Inferior parietal cortex (tissue), 1 donor: ENCODE measurements at regions not wholly inside any gene's neighbourhood (a gene's known extent, or its start where the extent isn't known, plus 50 kb on each side); places are given as distances from the start of the nearest gene placed in this dataset.
A peak's percentile ranks its signal among the peaks of the same experiment; 100 is the strongest.

Experiments
- DNase-seq: peaks from one replicate; pipeline ENCODE4 v3.0.0-alpha.2; 2016; ENCODE audit errors: extremely low spot score

- DNase-seq: no peak
These were observed 133.9 kb upstream of the IGSF21 start for GRCh38 chr1:17973694-17974093.

GRCh38 chr1:17976854-17977253, 130.7 kb upstream of the IGSF21 start:
- DNase-seq: no peak

GRCh38 chr1:17978016-17978415, 129.6 kb upstream of the IGSF21 start:
- DNase-seq: no peak

DNA sequence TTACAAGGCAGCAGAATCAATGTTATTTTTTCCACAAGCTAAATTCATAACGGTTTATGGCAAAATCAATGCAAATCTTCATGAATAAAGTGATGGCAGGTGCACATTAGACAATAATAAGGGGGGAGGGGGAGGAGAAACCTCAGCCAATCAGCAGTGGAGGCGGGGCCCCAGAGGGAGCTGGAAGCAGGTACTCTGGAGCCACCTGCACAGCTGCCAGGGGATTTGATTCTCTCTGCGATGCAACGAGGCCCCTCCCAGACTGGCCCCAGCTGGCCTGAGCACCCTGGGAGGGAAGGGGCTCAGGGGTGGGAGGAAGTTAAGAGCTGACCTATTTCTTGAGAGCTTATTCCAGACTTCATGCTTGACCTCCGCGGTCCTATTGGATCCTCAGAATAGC, 127.8 kb upstream of the IGSF21 start:
- no peak for DNase-seq

DNA sequence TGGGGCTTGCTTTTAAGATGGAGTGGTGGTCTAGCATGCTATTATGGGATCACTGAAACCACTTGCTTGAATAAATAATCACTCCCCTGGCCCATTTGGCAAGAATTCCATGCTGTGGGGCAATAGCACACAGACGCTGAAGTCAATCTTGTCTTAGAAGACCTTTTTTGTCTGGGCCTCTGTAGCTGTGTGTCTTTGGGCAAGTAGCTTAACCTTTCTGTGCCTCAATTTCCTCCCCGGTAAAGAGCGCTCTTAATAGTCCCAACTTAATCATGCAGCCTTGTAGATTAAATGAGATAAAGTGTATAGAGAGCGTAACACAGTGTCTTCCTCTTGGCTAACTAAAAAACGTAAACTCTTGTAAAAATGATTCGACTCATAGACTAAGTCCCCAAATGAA, 125.4 kb upstream of the IGSF21 start:
- no peak for DNase-seq

DNA sequence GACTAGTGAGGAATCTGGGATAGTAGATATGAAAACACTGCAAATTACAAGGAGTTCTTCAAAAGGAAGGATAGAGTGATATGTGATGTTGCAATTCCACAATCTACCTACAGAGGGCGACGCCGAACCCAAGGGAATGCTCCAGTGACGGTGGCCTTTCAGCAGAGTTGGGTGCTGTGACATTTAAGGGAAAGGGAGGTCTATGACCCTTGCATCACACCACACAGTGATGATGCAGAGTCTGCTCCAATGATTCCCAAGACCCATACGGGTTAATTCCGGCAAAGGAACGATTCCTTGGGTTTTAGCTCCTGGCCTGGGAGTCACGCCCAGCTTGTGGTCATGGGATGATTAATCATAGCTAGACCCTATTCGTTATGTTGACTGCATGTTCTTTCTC, 123.0 kb upstream of the IGSF21 start:
- no peak for DNase-seq

DNA sequence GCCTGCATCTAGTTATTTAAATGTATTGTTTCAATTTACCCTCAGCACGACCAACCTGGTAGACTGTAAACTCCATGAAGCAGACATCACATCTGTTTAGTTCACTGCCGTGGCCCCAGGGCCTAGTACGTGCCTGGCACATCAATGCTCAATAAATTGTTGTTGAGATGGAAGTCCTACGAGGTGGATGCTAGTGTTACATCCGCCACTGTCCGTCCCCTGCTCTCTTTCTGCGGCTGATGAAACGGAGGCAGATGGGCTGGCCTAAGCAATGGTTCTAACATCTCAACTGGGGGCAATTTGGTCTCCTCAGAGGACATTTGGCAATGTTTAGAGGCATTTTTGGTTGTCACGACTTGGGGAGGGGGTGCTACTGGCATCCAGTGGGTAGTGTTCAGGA, 121.4 kb upstream of the IGSF21 start:
- DNase-seq: no peak

- DNase-seq: no peak
These were observed 117.2 kb upstream of the IGSF21 start for GRCh38 chr1:17990401-17990800.

GRCh38 chr1:17991996-17992395, 115.6 kb upstream of the IGSF21 start:
- no peak for DNase-seq

DNA sequence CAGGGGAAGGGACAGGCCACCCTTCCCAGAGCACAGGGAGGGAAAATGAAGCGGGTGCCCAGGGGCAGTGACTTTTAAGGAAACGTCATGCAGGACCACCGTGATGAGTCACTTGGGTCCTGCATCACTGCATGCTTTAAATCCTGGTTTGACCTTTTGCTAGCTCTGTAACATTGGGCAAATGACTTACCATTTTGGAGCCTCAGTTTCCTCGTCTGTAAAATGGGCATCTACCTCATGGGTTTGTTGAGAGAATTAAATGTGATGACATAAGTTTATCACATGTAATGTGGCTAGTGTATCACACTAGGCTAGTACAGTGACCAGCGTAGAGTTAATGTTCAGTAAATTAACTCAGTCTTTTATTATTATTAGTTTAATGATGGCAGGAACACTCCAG, 114.8 kb upstream of the IGSF21 start:
- DNase-seq: no peak

- DNase-seq: no peak
These were observed 113.6 kb upstream of the IGSF21 start for GRCh38 chr1:17994046-17994445.

DNA sequence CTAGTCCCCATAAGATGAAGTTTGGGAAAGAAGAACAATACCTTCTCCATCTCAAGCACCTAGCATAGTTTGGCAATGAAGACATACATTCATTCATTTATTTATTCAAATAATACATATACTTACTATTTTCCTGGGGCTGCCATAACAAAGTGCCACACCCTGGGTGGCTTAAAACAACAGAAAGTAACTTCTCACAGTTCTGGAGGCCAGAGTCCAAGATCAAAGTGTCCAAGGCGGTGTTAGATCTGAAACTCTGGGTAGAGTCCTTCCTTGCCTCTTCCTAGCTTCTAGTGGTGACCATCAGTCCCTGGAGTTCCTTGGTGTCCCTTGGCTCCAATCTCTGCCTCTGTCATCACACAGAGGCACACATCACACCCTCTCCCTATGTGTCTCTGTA, 112.1 kb upstream of the IGSF21 start:
- no peak for DNase-seq

- no peak for DNase-seq
These were observed 108.7 kb upstream of the IGSF21 start for GRCh38 chr1:17998889-17999288.

DNA sequence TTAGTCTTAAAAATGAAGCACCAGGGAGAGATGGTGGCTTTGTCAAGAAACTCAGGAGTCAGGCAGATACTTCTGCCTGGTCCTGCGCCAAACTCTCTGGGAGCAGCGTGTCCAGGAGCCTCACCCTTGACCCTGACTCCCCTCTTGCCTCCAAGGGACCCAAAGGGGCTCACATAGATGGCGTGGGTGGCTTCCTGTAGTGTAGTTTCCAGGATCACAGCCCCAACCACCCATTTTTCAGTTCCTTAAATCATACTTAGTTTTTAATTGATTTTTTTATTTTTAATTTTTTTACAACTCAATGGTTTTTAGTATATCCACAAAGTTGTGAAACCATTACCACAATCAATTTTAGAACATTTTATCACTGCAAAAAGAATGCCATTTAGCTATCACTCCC, 107.7 kb upstream of the IGSF21 start:
- no peak for DNase-seq

DNA sequence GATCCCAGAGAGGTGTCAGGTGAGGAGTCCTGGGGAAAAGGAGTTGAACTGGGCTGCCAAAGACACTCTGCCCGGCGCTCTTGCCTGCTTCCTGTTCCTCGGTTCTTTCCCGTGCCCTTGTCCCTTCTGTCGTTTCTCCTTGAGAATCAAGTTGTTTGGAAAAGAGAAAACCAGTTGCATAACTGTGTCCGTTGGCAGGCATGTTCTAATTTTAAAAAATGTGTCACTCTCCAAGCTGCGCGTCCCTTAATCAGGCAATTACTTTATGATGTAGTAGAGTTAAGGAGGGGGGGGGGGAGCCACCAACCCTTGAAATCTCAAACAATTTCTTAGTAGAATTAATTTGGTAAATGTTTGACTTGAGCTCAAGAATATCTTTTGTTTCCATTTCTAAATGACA, 105.9 kb upstream of the IGSF21 start:
- DNase-seq: peak; percentile 55

GRCh38 chr1:18004278-18004677, 103.3 kb upstream of the IGSF21 start:
- DNase-seq: no peak

GRCh38 chr1:18005238-18005637, 102.4 kb upstream of the IGSF21 start:
- DNase-seq: no peak

- DNase-seq: no peak
These were observed 100.1 kb upstream of the IGSF21 start for GRCh38 chr1:18007391-18008041.

GRCh38 chr1:18008081-18008480, 99.5 kb upstream of the IGSF21 start:
- DNase-seq: peak; percentile 27

DNA sequence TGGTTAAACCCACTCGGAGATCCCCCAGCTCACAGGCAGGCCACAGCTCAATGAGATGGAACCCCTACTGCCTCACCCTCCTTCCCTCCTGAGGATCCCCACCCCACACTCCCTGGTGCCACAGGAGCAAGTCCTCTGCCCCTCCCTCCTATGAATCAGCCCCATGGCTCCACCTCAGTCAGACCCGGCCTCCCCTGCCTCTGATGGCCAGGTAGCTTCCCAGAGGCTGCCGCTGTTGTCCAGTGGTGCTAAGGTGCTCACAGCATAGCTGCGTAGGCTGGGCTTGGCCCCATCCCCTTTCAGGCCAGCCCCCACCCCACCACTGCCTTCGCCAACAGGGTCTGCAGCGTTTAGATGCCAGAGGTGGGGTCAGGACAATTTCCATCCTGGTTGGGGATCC, 98.5 kb upstream of the IGSF21 start:
- no peak for DNase-seq

DNA sequence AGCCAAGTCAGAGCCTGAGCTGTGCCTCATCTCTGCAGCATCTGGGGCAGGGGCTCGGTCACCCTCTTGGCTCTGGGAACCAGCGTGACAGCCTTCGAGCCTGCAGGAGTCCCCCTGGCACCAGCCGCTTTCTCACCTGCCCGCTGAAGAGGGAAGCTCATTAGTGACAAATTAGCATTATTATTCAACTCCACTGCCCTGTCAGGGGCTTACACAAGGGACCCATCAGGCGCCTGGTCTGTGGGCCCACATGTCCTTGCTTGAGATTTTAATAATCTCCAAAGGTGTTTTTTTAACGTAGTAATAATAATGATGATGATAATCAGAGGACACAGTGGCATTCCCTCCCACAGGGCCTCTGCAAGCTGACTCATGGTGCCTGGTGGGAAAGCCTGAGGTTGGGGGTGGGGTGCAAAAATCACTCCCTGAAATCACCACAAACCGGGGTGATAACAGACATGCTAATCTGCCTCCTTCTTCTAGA, 98.1 kb upstream of the IGSF21 start:
- no peak for DNase-seq

DNA sequence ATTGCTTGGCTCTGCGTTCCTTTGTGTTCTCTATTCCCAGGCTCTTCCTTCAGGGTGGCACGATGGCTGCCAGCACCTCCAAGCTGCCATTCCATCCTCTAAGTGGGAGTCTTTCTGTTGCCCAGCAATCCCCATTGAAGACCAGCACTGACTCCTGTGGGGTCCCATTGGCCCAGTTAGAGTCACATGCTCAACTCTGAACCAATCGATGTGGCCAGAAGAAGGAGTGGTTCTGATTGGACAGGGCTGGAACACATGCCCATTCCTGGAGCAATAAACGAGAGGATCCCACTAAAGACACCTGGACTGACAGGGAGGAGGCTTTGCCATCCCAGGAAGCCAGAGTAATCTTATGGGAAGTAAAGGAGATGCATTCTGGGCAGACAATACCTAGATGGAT, 97.2 kb upstream of the IGSF21 start:
- no peak for DNase-seq

GRCh38 chr1:18010945-18011344, 96.7 kb upstream of the IGSF21 start:
- DNase-seq: no peak

GRCh38 chr1:18011703-18012102, 95.9 kb upstream of the IGSF21 start:
- no peak for DNase-seq
